Stimulated activated CD4-positive, alpha-beta T cell treated with anti-CD3 and anti-CD28 coated beads, Interleukin-2, amount 100 ng/mL, for 48 hours (primary cell): ENCODE measurements at regions not wholly inside any gene's neighbourhood (a gene's known extent, or its start where the extent isn't known, plus 50 kb on each side); places are given as distances from the start of the nearest gene placed in this dataset.

Experiments
- DNase-seq, 2 donors: peaks; one replicate each; pipeline ENCODE4 v3.0.0-alpha.2; 2020

- no peak for DNase-seq
Observed at GRCh38 chr2:71919708-71920107, 228.0 kb downstream of the CYP26B1 start.

GRCh38 chr2:71910277-71910676 is 237.4 kb downstream of the CYP26B1 start:
- DNase-seq = no peak

GRCh38 chr2:71908798-71909197 is 238.9 kb downstream of the CYP26B1 start:
- no peak for DNase-seq

- no peak for DNase-seq
Observed at GRCh38 chr2:71907503-71907902, 240.2 kb downstream of the CYP26B1 start.

- no peak for DNase-seq
Observed at GRCh38 chr2:71906357-71906973, 241.2 kb downstream of the CYP26B1 start.

- no peak for DNase-seq
Observed at GRCh38 chr2:71905205-71905604, 242.5 kb downstream of the CYP26B1 start.

GRCh38 chr2:71903841-71904240 is 243.8 kb downstream of the CYP26B1 start:
- DNase-seq = no peak

GRCh38 chr2:71901466-71901865 is 246.2 kb downstream of the CYP26B1 start:
- no peak for DNase-seq

GRCh38 chr2:71898851-71899681 is 248.6 kb downstream of the CYP26B1 start:
- DNase-seq = no peak

- DNase-seq = no peak
Observed at GRCh38 chr2:71898375-71898774, 249.3 kb downstream of the CYP26B1 start.

- DNase-seq = no peak
Observed at GRCh38 chr2:71897836-71898235, 249.8 kb downstream of the CYP26B1 start.

- no peak for DNase-seq
Observed at GRCh38 chr2:71897137-71897480, 250.6 kb downstream of the CYP26B1 start.

GRCh38 chr2:71896385-71897136 is 251.1 kb downstream of the CYP26B1 start:
- DNase-seq = no peak

GRCh38 chr2:71895320-71896161 is 252.1 kb downstream of the CYP26B1 start:
- DNase-seq = no peak

- DNase-seq = no peak
Observed at GRCh38 chr2:71894261-71894660, 253.4 kb downstream of the CYP26B1 start.

- DNase-seq = no peak
Observed at GRCh38 chr2:71893646-71894045, 254.0 kb downstream of the CYP26B1 start.

GRCh38 chr2:71892896-71893295 is 254.8 kb downstream of the CYP26B1 start:
- DNase-seq = no peak

GRCh38 chr2:71892423-71892730 is 255.3 kb downstream of the CYP26B1 start:
- DNase-seq = no peak

GRCh38 chr2:71891719-71892422 is 255.8 kb downstream of the CYP26B1 start:
- no peak for DNase-seq

GRCh38 chr2:71891155-71891554 is 256.5 kb downstream of the CYP26B1 start:
- no peak for DNase-seq

- no peak for DNase-seq
Observed at GRCh38 chr2:71889759-71890684, 257.6 kb downstream of the CYP26B1 start.
